CD4-positive, alpha-beta T cell treated with Interleukin-2 at 100 ng/mL for 4 hours (primary cell): ENCODE measurements at regions not wholly inside any gene's neighbourhood (a gene's known extent, or its start where the extent isn't known, plus 50 kb on each side); places are given as distances from the start of the nearest gene placed in this dataset.

Source experiments
- DNase-seq: peaks from one replicate; pipeline ENCODE4 v3.0.0-alpha.2; 2020; ENCODE audit warnings: low spot score

DNA sequence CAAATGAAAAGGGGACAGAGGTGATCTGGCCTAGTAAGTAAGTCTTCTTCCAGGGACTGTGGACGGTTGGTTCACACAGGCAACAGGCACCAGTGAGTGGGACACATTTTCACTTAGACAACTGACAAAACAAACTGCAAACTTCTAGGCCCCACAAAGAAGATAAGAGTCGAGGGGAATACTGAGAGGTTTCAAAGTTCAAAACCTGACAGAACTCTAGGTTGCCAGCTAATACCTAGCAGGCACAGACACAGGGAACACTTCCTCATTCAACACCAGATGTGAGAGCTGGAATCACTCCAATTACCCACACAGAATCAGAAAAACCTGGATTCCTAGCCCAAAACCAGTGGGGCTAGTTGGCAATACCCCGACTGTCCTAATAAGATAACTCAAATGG is 621.7 kb downstream of the ZPLD1 start:
- DNase-seq = no peak

DNA sequence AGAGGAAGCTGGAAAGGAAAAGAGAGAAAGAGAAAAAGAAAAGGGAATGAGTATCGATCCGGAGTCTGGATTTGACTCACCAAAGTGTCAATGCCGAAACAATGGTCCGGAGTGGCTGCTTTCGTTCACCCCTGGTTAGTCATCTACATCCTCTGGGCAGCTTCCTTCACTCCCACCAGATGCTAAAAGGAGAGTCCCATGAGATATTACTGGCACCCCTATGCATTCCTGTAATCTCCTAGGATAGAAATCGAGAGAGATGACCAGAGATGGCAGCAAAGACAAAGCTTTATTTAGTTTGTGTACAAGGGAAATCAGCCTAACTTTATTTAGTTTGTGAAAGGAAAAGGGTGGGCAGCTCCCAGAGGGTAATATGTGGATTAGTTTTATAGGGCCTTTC is 622.2 kb downstream of the ZPLD1 start:
- no peak for DNase-seq

DNA sequence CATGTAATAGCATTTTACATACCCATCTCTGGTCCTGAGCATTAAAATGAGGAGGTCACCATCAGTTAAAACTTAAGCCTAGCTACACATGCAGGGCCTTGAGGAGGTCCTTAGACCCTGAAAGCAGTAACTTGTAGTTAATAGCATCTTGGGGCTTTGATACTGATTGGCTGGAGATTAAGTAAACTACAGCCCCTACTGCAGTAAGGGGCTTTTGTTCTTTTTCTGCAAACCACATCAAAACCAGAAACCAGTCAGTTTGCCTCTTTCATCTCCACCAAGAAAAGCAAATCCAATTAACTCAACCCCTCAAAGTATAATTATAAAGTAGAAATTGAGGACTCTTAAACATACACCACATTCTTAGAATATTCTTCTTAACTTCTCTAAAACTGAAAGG is 622.7 kb downstream of the ZPLD1 start:
- no peak for DNase-seq

DNA sequence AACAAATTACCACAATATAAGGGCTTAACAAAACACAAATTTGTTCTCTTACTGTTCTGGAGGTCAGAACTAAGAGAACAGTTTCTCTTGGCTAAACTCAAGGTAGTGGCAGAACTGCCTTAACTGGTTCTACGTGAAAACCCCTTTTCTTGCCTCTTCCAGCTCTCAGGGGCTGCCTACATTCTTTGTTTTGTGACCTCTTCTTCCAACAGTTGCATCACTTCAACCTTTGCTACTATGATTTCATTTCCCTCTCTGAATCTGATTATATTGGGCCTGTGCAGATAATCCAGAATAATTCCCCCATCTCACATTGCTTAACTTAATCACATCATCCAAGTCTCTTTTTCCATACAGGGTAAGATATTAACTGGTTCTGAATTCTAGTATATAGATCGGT is 624.6 kb downstream of the ZPLD1 start:
- no peak for DNase-seq

DNA sequence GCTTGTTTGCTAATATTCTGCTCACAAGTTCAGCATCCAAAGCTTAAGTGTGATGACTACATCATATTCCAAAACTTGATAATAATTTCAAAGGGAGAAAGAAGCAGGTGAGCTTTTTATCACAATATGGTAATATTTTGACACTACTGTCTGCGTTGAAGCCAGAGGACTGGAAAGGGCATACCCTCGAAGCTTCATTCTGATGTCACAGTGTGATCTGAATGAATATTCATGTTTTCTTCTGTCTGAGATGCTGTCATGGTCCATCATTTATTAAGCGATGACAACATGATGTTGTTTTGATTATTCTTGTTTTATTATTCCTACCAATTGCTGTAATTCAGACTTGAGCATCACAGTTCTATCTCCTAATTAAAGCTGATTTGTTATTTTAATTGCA is 625.4 kb downstream of the ZPLD1 start:
- no peak for DNase-seq

DNA sequence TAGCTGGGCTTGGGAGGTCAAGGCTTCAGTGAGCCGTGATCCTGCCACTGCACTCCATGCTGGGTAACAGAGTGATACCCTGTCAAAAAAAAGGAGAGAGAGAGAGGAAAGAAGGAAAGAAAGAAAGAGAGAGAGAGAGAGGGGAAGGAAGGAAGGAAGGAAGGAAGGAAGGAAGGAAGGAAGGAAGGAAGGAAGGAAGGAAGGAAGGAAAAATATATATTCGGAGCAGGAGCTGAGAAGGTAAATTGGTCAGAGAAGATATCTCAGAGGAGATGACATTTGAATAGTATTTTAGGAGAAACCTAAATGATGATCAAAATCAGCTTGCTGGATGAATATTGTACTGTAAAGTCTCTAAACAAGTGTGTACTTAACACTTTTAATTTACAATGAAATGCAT is 633.1 kb downstream of the ZPLD1 start:
- DNase-seq = no peak

DNA sequence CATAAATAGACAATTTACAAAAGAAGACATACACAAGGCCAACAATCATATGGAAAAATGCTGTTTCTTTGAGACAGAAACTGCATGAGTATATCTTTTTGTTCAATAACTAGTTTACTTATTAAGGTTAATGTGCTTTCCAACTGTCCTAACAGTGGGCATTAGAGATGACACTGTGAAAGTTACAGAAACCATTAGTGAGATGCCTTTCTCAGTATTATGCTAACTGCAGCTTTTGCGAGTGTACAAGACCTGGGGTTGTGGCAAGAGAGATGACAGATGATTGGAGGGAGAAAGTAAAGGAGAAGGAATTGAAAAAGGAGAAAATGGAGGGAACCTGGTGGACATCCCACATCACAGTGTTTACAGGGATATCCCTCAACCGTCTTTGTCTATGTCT is 640.5 kb downstream of the ZPLD1 start:
- no peak for DNase-seq

DNA sequence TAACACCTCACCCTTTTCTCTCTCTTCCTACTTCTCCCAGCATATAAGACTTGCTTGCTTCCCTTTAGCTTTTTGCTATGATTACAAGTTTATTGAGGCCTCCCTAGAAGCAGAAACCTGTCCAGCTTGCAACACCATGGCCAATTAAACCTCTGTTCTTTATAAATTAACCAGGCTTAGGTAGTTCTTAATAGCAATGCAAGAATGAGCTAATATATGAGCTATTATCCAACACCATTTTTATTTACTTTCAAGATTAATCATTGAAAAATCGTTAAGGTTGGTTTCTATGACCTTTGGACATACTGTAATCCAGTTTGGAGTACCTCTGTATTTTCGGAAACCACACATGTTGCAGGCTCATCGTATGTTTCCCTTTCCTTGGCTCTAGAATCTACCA is 643.1 kb downstream of the ZPLD1 start:
- DNase-seq = no peak

DNA sequence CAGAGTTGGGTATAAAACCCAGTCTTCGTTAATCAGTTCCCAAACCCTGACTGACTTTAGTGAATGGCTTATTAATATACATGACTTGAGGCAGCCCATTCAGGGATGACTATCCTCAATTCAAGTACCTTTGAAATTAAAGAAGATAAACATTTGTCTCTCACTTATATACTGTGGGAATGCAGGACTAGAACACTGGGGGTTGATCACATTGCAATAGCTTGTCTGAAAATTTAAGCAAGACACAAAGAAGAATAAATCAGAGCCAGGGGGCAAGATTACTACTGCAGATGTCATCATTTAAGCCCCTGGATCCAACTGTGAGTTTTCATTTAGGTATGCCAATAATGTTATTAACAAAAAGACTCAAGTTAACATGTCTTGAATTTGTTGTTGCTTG is 647.7 kb downstream of the ZPLD1 start:
- DNase-seq = no peak

DNA sequence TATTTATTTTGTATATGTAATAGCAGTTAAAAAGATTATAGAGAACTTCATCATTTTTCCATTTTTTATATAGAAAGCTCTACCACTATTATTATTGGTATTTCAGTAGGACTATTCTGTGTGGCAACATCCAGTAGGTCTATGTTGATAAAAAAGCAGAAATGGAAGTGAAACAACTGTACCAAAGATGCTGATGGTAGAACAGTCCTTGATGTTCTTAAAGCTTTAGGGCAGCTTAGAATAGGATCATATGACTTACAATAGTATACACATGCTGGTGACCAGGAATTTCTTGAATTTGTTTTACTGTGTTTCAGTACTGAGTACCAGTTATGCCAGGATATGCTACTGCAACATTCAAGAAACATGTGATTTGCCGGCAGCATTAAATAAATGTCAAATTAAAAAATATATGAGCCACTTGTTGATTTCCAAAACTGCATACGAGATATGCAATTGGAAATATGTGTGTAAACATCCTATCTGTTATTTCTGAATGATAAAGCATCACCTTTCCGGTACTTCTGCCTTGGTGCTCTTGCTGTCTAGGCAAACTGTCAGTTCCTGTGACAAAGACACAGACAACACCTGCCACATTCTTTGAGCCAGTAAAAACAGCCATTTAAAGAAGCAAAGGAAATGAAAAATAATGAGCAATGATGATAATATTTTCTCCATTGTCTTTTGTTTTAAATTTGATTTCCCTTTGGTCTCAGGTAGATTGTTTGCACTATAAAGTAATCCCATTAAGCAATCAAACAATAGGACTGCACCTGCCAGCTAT is 649.2 kb downstream of the ZPLD1 start:
- DNase-seq = no peak

DNA sequence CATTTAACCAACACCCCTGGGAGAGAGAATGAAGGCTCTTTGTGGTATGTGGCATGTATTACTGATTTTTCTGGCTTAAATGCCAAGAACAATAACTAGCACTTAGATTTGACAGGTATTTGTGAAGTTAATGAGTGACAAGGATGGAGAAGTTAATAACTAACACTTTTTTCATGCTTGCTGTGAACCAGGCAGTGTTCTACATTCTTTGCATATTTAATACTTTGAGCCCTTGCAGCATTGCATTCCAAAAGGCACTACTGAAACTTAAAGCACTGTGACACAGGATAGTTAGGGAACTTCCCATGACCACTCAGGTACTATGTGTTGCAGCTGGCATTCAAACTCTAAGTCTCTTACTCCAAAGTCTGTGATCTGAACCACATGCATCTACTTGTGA is 650.6 kb downstream of the ZPLD1 start:
- no peak for DNase-seq

DNA sequence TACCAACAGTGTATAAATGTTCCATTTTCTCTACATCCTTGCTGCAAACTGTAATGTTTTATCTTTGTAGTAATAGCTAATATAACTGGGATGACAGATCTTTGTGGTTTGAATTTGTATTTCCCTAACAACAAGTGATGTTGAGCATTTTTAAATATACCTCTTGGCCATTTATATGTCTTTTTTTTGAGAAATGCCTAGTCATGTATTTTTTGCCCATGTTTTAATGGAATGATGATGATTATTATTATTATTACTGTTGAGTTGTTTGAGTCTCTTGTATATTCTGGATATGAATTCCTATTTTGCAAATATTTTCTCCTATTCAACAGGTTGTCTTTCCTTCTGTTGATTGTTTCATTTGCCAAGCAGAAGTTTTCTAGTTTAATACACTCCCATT is 654.9 kb downstream of the ZPLD1 start:
- no peak for DNase-seq

DNA sequence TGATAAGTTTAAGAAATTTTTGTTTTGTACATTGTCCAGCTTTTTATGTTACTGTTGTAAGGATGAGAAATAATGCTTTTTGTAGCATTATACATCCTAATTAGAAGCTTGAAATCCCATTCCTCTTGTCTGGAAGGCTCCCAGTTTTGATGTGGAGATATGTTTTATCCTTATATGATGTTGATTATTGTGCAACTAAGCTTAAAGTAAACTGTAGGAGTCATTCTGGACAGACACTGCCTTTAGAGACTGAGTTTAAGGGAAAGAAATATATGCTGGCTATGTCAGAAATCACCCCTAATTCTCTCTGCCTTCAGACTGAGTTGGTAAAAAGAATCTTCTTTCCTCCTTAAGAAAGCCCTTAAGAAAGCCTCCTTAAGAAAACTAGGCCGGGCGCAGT is 670.4 kb downstream of the ZPLD1 start:
- no peak for DNase-seq

DNA sequence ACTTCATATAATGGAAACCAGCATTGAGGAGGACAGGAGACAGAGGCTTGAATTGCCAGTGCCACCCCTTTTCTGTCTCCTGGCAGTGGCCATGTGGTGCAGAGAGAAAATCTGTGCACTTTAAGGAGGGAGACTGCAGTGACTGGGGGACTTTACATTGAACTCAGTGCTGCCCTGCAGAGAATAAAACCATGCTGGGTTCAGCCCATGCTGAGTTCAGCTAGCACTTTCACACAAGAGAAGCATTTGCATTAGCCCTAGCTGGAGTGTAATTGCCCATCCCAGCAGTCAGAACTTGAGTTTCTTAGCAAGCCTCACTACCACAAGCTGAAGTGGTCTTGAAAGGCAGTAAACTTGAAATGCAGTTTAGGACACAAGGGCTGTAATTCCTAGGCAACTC is 677.5 kb downstream of the ZPLD1 start:
- DNase-seq = no peak

DNA sequence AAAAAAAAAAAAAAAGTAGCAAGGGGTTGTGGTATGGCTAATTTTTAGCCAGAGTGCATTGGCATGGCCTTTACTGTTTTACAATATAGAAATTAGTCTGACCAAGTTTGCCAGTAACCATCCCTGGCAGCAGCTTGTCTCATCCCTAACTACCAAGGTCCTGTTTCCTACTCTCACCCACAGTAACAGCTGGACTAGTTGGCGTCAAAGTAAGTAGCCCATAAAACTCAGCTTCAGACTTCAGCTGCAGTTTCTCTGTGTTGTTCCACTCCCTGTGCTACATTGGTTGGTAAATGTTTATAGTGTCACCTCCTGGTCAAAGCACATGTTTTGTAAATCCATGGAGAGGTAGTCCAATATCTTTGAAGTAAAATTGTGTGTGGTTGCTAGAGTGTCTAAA is 691.3 kb downstream of the ZPLD1 start:
- no peak for DNase-seq

DNA sequence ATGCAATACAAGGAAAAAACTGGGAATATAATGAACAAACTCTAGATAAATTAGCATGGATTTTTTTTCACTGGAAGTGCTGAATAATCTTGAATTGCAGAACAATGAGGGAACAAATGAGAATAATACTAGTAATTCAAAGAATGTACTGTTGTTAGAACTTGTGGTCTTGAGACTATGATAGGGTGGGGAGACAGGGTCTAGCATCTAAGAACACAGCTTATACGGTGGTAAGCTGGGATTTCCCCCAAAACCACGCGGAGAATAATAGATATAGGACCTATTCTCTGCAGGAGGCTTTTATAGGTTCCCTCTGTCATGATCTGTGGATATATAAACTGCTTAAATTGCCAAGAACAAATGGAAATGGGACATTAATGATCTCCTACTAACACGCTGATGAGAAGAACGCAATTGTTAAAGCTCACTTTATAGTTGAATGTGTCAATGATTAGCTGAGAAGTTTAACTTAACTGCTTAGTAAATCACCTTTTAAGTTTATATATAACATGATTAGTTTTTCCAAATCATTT is 692.3 kb downstream of the ZPLD1 start:
- DNase-seq = no peak

DNA sequence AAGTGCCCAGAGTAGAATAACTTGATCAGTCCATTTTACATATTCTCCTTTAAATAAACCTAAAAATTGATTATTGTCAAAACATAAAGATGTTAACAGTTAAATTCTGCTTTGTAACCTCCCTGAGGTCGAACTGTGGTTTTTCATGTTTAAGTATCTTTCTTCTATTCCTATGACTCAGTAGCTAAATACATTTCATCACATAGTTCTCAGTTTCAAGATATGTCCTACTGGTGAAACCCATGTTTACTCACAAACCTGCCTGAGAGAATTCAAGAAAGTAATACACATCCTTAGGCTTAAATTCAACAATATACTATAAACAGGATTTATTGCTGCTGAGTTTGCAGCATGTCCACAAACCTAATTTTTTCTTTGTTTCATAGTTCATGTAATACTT is 692.9 kb downstream of the ZPLD1 start:
- DNase-seq = no peak

DNA sequence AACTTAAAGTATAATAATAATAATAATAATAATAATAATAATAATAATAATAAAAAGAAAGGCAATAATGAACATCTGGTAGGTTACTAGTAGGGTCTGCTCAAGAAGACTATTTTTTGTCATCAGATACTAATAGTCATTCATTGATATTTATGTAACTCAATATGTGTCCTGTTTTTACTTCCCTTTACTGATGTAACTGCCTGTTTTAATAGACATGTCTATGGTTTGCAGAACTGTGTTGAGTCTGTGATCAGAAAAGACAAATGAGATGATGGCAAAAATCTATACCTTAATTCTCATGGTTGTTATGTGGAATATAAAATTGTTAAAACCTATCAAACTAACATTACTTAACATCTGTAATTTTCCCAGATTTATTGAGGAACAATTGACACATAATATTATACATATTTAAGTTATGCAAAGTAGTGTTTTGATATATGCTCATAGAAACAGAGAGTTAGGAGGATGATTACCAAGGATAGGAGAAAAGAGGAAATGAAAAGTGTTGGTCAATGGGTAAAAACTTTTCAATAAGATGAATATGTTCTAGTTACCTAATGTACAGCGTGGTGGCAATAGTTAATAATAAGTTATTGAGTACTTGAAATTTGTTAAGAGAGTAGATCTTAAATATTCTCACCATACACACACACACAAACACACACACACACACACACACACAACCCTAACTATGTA is 699.4 kb downstream of the ZPLD1 start:
- no peak for DNase-seq

DNA sequence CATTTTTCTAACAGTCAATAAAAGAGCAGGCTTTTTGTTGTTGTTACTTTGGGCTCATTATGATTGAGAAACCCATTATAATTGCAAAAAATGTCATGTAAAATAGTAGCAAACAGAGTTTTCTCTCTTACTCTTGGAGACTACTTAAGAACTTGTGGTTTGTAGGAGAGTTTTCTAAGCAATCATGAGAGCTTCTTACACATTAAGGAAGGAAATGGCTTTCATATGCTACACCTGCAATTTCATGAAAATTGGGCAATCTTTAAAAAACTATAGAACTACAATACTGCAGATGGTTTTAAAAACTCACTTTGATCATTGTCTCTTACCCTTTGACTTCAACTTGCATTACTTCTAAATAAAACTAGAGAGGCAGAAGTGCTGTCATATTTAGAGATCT is 701.8 kb downstream of the ZPLD1 start:
- DNase-seq = no peak

DNA sequence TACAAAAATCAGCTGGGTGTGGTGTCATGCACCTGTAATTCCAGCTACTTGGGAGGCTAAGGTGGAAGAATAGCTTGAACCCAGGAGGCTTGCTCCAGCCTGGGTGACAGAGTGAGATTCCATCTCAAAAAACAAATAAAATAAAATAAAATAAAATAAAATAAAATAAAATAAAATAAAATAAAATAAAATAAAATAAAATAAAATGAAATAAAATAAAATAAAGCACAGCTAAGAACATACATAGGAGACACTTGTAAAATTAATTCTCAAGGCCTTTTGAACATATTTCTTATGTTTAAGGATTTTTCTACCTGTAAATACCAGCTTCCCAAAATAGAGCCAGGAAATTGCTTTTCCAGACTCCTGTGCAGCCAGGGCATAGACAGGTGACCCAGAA is 703.0 kb downstream of the ZPLD1 start:
- DNase-seq = no peak

DNA sequence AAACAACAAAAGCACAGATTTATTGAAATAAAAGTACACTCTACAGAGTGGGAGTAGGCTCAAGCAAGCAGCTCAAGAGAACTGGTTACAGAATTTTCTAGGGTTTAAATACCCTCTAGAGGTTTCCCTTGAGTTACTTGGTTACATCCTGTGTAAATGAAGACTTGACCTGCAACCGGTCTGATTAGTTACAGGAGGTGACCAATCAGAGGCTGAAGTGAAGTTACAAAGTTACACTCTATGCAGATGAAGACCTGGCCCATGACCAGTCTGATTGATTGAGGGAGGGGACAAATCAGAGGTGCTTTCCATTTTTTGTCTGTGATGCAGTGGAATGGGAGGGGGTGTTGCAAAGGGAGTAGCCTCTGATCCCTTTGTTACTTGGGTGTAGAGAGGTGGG is 723.4 kb downstream of the ZPLD1 start:
- no peak for DNase-seq

DNA sequence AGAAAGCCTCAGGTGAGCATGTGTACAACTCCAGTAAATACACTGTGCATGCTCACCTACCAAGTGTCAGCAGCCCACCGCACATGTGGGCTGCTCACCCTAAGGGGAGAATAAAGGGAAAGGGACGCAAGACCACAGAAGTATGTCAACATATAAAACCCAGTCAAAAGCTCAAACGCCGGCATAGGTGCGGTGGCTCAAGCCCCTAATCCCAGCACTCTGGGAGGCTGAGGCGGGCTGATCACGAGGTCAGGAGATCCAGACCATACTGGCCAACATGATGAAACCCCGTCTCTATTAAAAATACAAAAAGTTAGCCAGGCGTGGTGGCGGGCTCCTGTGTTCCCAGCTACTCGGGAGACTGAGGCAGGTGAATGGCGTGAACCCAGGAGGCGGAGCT is 732.1 kb downstream of the ZPLD1 start:
- DNase-seq = no peak

DNA sequence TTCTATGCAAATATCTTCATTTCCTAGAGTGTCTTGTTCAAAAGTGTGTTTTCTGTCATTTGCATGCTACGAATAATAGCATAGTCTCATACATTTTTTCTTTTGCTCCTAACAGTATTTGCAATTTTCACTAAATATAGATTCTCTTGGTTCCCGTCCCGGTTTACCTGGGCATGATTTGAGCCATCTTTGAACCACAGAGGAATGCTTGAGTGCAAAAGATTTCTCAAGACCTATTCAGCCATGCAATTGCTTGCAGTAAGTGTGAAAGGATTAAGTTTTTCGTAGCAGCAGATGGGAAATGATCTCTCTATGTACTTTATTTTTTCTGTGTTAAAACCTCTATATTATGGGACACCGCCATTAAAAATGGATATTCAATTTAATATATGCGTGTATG is 733.0 kb downstream of the ZPLD1 start:
- no peak for DNase-seq

DNA sequence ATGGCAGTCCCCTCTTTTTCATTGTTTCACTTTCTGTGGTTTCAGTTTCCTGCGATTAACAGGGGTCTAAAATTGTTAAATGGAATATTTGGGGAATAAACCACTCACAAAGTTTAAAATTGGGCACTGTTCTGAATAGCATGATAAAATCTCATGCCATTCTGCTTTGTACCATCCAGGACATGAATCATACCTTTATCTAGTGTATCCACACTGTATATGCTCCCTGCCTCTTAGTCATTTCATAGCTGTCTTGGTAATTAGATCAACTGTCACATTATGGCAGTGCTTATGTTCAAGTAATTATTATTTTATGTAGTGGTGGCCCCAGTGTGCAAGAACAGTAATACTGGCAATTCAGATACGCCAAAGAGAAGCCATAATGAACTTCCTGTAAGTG is 734.5 kb downstream of the ZPLD1 start:
- DNase-seq = no peak
